ENCODE measurements at regions not wholly inside any gene's neighbourhood (a gene's known extent, or its start where the extent isn't known, plus 50 kb on each side); places are given as distances from the start of the nearest gene placed in this dataset.

DNA sequence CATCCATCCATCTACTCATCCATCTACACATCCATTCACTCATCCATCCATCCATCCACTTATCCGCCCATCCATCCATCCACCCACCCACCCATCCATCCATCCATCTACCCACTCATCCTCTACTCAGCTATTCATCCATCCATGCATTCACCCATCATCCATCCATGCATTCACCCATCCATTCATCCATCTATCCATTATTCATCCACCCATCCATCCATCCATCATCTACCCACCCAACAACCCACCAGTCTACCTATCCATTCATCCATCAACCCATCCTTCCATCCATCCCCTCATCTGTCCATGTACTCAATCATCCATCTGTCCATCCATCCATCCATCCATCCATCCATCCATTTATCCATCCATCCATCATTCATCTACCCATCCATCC is 972.7 kb downstream of the BRD1 start:
- DNase-seq (ENCODE audit: low read depth): no peak

- DNase-seq (ENCODE audit: low read depth): no peak
Measured at GRCh38 chr22:48853627-48854240, 973.9 kb downstream of the BRD1 start.

DNA sequence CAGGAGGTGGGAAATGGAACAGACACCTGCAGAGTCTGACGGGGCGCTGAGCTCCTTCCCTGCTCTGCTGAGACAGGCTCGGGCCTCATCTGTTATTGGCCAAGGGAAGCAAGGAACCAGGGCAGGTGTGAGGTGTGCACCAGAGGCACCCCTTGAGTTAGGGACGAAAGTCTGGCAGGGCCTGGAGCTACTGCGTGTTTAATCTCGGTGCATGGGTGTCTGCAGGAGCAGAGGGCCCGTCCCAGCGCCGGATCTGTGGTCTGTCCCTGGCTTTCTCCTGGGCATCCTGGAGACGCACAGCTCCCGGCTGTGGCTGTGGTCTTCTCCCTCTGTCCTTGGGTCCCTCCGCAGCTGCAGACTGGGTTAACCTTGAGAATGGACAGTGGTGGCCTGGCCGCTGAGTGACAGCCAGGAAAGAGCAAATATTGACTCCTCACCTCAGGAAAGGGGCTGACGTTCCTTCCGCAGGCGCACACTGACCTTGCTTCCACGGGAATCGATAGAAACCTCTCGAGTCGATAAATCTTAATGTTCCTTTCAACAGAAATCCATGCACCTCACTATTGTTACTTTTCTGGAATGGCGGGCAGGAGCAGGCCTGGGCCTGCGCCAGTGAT is 975.6 kb downstream of the BRD1 start:
- no peak for DNase-seq (ENCODE audit: low read depth)

DNA sequence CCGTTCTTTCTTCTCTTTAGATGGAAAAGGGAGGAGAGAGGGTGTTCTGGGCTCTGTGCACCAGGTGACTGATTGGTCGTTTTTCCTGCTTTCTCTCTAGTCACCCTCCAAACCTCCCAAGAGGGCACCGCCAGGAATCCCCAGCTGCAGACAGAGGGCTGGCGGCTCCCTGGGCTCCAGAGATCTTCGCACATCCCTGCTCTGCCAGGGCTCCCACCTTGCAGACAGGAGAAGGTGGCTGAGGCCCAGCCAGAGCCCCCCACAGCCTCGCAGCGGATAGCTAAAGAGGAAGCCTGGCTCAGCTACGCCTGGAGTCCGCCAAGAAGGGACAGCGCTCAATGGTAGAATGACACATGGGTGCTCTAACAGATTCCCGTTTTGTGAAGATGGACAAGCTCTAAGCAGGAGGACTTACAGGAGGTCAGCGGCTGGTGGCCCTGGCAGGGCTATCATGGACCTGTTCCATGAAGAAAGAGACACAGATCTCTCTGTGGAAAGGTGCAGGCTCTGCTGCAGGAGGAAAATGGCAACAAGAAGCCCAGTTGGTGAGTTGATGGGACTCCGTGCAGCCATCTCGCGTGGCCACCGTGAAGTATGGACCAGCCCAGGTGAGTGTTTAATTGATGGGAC is 976.9 kb downstream of the BRD1 start:
- no peak for DNase-seq (ENCODE audit: low read depth)

GRCh38 chr22:48849963-48850657 is 977.6 kb downstream of the BRD1 start:
- no peak for DNase-seq (ENCODE audit: low read depth)

DNA sequence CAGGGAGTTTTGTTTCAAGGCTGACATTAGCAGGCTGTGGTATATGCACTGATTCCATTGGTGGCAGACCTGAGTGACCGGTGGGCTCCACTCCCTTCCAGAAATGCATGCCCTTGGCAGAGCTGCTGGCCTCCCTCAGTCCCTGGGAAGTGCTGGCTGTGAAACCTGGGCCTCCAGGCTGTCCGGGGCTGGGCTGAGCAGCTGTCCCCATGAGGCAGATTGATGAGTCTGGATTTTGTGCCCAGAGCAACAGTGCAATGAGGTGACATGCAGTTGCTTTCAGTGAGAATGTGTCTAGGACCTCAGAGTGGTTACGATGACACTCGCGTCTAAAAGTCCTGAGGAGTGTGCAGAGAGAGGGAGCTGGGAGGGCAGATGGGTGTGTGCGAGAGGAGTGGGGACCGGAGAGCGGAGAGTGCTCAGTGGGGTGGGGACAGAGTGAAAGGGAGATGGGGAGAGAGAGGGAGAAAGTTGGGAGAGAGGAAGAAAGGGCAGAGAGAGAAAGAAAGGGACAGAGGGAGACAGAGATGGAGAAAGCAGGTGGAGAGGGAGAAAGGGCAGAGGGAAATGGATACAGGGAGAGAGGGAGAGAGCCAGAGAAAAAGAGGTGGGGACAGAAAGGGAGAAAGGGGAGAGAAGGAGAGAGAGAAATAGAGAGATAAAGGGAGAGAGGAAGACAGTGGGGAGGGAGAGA is 978.3 kb downstream of the BRD1 start:
- no peak for DNase-seq (ENCODE audit: low read depth)

DNA sequence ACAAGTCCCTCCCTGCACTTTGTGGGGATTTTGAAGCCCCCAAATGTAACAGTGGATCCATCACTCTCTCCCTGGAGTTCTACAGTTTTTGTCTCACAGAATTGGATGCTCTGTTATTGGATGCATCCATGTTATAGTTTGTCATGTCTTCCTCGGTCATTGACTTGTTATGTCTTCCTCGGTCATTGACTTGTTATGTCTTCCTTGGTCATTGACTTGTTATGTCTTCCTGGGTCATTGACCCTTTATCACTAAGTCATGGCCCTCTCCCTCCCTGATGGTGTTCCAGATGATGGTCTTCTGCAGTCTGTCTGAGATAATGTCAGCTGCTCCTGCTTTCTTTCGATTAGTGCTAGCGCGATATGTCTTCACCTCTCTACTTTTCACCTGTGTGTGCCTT is 981.5 kb downstream of the BRD1 start:
- no peak for DNase-seq (ENCODE audit: low read depth)

DNA sequence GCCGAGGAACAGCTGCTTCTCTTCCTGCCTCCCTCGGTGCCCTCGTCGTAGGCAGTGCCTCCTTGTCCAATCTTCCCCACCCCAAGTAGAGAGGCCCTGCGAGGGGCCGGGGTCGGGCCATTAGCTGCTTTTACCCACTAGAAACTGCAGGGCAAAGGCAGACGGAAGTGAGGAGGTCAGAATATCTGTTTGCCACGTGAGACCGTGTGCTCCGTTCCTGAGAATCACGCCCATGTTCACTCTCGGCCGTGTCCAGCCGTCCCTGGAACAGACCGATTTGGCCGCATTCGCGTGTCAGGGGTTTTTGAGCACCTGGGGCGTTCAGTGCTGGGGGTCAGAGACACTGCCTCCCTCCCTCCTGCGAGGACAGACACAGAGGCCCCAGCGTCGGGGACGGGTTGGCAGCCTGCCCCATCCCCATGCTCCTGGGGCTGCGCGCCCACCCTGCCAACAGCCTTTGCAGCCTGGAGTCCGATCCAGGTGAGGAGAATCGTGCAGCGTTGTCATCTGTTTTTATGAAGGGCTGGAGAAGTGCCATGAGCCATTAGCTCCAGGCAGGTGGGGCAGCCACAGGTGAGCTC is 982.2 kb downstream of the BRD1 start:
- DNase-seq (ENCODE audit: low read depth): no peak

- DNase-seq (ENCODE audit: low read depth): no peak
Measured at GRCh38 chr22:48844056-48844675, 983.5 kb downstream of the BRD1 start.

- no peak for DNase-seq (ENCODE audit: low read depth)
Measured at GRCh38 chr22:48843640-48844039, 984.0 kb downstream of the BRD1 start.

- DNase-seq (ENCODE audit: low read depth): no peak
Measured at GRCh38 chr22:48842976-48843375, 984.7 kb downstream of the BRD1 start.

GRCh38 chr22:48842583-48842945 is 985.1 kb downstream of the BRD1 start:
- no peak for DNase-seq (ENCODE audit: low read depth)

DNA sequence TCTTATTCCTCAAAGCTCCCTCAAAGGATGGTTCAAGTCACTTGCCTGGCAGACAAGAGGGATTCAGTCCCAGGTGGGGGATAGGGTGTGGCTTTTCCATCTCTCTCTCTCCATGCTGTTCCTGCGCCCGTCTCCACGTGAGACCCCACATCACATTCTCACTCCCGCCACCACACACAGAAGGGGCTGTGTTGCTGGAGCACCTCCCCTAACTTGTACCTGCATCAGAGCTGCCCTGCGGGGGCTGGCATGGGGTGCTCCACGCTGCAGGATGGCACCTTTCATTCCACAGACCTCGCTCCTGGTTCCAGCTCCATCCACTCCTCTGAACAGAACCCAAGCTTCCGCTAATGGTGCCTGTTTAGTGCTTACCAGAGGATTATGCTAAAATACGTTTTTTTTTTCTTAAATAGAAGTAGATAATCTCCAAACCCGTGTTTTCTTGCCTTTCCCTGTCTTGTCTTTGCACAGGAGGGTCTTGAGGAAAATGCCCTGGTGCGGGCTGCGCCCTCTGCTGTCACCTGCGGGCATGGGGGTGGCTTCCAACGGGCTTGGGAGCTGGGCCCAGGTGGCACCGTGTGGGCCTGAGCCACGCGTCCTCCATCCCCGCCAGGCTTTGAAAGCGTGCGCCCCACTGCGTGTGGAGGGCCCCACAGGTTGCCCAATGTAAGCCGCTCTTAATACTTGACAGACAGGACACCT is 985.6 kb downstream of the BRD1 start:
- DNase-seq (ENCODE audit: low read depth): no peak

GRCh38 chr22:48840112-48840949 is 987.3 kb downstream of the BRD1 start:
- no peak for DNase-seq (ENCODE audit: low read depth)

DNA sequence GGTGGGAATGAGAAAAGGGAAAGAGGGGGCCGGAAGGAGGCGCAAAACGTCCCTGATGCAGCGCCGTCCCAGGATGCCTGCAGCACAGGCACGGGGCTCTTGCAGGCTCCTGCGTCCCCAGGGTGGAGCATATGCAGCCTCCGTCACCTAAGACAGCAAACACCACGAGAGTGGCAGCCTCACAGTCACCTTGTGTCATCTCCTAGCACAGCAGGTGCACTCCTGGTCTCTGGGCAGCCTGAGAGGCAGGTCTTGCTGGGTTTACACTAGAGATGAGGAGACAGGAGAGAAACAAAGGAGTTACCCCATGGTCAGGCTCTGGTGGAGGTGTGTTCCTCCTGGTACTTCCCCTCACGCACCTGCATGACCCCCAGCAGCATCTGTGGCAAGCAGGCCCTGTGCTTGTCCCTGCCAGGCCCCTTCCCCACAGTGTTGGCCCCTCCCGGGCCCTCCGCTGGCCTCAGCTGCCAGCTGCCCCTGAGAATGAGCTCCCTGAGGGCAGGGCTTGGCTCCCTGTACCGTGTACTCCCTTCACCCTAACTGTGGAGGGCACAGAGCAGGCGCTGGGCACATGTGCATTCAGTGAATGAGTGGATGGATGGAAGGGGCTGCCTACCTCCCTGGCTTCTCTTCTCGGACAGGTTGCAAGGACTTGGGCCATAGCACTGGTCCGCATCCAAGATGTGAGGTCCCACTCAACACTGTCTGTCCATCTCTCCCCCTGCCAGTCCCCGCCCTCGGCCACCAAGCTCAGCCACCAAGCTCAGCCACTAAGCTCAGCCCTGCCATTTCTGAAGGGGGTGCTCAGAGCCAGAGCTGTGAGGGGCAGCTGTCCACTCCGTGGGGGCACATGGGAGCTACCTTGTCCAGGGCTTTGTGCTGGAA is 988.6 kb downstream of the BRD1 start:
- DNase-seq (ENCODE audit: low read depth): no peak

DNA sequence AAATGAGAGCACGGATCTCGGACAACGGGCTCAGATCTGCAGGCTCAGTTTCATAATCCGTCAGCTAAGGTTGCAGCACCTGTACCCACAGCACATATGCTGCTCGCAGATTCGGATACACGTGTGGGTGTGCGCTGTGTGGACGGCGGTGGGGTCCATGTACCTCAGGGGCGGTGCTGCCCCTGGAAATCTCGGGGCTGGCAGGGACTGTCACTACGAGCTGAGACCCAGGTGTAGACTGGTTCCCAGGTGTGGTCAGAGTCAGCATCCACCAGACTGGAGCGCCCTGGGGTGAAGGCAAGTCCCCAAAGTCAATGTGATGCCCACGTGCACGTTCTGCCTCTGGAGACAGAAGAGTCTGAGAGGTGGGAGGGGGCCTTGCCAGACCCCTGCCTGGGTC is 989.3 kb downstream of the BRD1 start:
- no peak for DNase-seq (ENCODE audit: low read depth)

- no peak for DNase-seq (ENCODE audit: low read depth)
Measured at GRCh38 chr22:48837341-48837935, 990.2 kb downstream of the BRD1 start.

DNA sequence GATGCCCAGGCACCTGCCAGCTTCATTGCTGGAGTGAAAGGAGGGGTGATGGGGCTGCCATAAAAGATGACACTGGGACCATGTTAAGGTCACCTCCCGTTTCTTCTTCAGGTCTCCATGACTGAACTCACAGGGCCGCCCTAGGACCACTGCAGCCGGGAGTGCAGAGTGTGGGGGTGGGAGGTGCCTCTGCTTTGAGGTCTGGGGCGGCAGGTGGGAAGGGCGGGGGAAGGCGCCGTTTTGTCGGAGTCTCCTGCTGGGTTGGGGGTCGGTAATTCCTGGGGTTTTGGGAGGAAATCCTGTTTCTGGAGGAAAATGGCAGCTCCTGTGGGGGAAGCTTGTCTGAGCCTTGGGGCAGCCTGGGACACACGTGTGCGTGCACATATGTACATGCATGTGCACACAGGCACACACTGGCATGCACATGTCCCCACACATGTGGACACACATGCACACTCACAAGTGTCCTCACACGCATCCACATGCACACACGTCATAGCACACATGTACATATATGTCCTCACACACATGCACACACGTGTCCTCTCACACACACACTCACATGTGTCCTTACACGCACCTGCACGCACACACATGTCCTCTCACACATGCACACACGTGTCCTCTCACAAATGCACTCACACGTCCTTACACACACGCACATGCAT is 990.9 kb downstream of the BRD1 start:
- no peak for DNase-seq (ENCODE audit: low read depth)
